GM21390 (cell line): ENCODE measurements at regions not wholly inside any gene's neighbourhood (a gene's known extent, or its start where the extent isn't known, plus 50 kb on each side); places are given as distances from the start of the nearest gene placed in this dataset.
"Not testable (repeated sequence)": the region's sequence is repeated elsewhere in the genome, so short reads cannot be mapped to it uniquely, and the experiment has no call there.

Experiments
- ATAC-seq: cut with Tn5 transposase; IDR thresholded peaks from one replicate; pipeline ENCODE4 v1.9.1; 2021; ENCODE audit not compliant: unreplicated experiment

DNA sequence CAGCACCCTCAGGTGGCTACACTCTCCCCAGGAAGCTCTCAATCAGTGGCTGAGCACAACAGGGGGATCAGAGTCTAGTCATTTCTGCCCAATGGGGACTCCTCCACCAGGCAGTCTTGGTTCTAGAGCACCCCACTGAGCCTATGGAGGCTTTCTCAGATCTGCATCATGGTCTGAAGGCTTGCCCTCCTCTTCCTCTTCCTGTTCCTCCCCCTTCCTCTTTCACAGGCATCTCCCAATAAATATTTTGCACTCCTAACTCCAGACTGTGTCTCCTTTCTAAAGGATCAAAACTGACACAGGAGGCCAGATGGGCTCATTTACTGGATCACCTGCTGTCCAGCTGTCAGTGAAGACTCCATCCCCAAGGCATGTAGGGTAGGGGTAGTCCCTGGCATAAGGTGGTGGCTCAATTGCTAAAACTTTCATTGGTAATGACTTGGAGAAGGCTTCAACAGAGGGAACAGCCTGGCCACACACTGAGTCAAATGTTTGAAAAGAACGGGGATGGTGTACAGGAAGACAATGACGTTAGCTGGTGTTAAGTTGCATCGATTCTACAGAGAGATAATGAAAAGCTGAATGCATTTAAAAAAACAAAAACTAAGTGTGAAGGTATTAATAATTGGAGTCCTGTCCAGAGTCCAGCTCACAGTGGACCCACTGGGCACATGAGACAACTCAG lies 84.2 kb upstream of the SLC2A1 start:
- no peak for ATAC-seq

DNA sequence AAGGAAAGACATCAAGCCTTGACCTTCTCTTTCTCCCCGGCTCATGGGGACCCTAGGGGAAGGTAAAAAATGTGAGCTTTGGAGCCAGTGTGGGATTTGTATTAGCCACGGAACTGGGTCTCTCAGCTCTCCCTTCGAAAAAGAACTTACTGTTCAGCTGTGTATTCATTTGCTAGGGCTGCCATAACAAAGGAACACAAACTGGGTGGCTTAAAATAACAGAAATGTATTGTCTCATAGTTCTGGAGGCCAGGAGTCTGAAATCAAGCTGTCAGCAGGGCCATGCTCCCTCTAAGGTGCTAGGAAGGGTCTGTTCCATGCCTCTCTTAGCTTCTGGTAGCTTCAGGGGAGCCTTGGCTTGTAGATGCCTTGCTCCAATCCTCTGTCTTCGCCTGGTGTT lies 83.5 kb upstream of the SLC2A1 start:
- no peak for ATAC-seq

DNA sequence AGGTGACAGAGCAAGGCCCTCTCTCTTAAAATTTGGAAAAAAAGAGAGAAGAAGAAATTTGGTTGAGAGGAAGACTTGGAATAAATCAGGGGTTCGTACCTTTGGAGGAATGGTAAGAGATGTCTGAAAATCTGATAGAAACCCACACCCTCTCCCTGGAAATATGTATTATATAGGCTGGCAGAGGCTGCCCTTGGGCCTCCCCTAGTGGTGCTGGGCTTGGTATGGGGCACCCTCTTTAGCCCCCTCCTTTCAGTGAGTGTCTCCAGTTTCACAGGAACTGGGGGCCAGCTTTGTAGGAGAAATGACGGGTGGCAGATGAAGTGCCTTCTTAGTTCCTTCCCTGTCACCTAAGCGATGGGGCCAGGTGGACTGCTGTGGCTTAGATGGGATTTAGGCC lies 82.9 kb upstream of the SLC2A1 start:
- no peak for ATAC-seq

DNA sequence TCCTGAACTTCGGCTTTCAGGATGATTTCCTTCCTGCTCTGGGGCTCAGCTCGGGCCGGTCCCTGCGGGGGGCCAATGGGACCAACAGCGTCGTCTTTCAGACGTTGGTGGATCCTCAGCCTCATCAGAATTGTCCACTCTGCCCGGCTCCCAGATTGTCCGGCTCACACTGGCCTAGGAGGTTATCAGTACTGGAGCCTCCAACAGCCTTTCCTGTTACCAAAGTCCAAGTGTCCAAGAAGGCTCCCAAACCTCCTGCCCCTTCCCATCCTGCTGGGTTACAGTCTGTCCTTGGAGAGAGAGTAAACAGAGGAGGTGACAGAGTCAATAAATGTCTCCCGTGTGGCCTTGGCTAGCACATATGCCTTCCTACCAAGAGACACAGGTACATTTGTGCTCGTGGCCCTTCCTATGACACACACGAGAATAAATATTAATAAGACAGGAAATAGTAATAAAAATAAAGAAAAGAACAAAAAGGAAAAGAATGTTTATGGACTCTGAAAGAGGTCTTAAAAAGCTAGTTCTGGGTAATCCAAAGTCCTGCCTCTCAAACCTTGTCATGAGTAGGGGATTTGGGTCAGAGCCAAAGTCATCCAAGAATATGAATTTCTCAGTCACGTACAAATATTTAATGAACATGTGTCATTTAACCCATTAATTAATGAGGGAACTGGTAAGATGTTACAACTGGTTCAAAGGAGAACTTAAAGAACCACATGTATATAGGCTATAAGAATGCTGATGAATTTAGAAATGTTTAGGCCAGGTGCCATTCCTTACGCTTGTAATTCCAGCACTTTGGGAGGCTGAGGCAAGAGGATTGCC lies 80.8 kb upstream of the SLC2A1 start:
- ATAC-seq, result no peak

DNA sequence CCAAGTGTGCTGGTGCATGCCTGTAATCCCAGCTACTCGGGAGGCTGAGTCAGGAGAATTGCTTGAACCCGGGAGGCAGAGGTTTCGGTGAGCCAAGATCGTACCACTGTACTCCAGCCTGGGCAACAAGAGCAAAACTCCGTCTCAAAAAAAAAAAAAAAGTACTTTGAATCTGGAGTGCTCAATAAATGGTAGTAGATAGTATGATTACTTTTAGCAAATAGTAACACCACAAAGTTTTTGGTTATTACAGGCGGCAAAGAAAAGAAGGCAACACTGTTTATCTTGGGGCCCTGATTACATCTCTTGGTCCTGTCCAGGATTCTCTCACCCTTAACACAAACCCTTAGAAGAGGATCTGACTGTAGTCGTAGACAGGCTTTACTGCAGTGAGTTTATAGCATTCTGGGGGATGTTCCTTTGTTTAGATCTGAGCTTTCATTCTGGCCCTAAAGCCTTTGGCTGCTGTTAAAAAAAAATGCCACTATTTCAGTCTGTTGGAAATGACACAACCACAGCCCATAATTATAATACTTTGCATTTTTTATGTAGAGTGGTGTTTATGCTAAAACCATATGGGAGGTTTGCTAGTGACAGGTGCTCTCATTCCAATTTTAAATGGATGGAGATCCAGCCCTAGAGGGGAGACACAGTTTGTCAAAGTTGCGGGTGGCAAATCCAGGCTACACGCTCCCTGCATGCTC lies 79.7 kb upstream of the SLC2A1 start:
- no peak for ATAC-seq

DNA sequence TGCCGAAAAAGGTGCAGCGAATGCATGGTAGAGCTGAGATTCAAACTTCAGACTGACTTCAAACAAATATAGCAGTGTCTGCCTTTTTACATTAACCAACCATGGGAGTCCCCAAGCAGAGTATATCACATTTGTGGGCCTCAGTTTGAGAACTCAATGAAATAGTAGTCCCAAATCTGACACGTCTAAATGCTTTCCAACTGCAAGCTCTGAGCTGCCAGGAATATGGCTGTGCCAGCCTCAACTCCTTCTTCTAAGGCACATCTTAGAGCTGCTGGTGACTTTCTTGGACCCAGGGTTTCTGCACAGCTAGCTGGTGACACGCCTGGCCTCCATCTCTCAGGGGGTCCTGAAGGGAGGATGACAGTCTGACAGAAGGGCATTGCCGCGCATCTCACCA lies 78.8 kb upstream of the SLC2A1 start:
- ATAC-seq, result no peak

DNA sequence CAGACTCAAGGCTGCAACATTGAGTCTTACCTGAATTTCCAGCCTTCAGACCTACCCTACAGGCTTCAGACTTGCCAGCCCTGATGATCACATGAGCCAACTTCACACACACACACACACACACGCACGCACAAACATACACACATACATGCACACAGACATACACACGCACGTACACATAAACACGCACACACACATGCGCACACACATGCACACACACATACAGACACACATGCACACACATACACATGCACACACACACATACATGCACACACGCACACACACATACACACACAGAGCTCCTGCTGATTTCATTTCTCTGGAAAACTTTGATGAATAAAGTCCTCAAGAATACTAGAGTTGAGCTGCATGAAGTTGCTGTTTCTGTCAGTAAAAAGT lies 78.3 kb upstream of the SLC2A1 start:
- no peak for ATAC-seq

DNA sequence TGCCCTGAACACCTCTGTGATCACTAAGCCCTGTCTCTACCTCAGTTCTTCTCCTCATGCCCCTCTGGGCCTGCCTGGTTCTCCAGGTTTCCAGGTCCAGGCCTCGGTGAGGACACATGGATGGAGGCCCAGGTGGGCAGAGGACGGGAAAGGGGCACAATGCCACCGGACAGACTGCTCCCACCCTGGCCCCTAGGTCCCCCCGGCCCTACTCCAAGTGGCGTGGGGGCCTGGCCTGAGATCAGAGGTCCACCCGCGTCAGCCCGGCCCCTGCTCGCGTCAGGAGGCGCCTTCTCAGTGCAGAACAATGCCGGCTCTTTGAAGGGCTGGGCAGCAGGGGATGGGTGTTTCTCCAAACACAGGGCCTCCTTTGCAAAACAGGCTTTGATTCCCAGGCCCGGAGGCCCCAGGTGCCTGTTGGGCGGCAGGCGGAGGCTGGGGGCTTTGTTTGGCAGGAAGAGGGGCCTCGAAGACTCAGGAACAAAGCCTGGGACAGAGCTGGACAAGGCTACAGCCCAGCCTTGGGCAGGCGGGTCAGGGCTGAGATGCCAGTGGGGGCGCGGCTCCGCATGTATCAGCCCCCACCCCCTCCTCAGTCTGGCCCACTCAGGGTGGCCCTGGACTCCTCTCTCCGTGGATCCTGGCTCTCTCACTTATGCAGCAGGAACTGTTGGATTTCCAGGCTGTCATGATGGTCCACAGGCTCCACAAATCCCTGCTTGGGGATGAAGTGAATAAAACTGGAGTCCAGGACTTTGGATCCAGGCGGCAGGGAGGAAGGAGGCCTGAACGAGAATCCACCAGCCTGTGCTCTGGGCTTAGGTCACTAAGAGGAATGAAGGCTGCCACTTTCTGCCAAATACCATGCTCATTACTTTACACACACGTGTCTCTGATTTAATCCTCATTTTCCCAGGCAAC lies 77.4 kb upstream of the SLC2A1 start:
- ATAC-seq, result no peak

DNA sequence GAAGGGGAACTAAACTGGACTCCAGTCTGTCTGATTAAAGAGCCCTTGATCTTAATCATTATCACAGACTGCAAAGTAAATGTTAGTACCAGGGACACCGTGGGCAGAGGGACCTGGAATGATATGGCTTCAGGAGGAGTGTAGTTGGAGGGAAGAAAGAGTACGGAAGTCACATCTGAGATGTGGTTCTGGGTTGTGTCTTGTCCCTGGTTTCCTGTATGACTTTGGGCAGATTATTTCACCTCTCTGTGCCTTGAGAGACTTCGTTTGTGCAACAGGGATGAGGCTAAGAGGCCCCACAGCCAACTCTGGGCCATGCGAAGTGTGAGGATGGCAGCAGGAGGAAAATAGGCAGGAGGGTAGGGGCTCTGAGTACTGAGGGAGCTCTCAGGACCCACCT lies 76.1 kb upstream of the SLC2A1 start:
- ATAC-seq, result no peak

DNA sequence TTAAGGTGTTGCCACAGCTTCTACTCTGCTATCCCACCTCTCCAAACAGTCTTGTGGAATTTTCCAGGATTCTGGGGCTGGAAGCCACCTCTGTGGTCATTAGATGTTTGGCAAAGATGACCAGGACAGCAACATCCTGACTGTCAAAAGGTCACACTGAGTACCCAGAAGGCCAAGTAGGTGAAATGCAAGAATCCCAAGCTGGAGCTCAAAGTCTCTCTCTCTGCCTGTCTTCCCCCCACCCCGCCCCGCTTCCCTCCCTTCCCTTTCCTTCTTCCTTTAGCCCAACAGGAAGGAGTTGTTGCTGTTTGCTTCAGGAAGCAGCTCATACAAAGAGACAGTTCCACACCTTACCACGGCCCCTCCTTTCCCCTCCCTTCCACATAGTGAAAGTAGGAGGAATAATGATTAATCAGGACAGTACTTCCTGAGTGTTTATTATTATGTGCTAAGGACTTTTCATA lies 75.6 kb upstream of the SLC2A1 start:
- ATAC-seq, result no peak

DNA sequence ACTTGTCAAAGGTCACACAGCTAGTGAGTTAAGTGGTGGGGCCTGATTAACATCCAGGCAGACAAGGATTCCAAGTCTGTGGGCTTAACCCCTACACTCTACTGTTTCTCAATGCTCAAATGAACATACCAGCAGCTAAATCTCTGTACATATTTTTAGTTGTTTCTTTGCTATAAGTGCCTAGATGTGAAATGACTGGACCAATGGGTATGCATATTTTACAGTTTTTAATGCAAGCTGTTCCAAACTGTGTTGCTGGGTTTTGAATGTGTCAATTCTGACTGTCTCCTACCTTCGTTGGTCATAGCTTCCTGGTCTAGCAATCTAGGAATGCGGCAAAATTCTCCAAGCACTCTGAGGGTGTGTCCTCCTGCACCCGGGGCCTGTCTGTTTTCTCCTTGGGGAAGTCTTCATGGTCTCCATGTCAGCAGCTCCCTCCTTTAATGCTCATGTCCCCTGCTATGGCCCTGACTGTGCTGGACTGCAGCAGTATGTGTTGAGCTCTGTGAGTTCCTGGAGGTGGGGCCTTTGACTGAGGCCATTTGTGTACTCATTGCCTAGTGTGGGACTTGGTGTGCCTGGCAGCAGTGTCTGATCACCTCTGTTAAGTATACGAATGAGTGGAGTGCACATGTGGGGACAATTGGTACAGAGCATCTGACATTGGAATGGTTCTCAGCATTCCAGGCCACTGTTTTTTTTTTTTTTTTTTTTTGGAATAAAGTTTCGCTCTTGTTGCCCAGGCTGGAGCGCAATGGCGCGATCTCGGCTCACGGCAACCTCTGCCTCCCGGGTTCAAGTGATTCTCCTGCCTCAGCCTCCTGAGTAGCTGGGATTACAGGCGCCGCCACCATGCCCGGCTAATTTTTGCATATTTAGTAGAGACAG lies 72.9 kb upstream of the SLC2A1 start:
- ATAC-seq, result no peak

DNA sequence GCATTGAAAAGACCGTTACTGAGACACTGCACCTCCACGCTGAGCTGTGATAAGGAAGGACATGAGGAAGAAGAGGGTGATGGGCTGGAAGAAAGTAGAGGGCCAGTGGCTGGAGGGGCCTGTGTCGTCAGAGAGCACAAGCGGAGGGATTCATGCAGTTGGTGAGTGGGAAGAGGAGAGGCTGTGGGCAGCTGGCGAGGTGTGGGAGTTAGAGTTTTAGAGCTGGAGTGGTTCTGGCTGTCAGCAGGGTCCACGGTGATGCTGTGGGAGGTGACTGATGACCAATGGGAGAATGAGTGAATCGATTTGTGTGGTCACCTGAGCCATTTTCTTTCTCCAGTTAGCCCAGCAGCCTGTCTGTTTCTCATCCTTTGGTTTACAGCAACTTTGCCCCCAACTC lies 66.2 kb upstream of the SLC2A1 start:
- ATAC-seq, result no peak

DNA sequence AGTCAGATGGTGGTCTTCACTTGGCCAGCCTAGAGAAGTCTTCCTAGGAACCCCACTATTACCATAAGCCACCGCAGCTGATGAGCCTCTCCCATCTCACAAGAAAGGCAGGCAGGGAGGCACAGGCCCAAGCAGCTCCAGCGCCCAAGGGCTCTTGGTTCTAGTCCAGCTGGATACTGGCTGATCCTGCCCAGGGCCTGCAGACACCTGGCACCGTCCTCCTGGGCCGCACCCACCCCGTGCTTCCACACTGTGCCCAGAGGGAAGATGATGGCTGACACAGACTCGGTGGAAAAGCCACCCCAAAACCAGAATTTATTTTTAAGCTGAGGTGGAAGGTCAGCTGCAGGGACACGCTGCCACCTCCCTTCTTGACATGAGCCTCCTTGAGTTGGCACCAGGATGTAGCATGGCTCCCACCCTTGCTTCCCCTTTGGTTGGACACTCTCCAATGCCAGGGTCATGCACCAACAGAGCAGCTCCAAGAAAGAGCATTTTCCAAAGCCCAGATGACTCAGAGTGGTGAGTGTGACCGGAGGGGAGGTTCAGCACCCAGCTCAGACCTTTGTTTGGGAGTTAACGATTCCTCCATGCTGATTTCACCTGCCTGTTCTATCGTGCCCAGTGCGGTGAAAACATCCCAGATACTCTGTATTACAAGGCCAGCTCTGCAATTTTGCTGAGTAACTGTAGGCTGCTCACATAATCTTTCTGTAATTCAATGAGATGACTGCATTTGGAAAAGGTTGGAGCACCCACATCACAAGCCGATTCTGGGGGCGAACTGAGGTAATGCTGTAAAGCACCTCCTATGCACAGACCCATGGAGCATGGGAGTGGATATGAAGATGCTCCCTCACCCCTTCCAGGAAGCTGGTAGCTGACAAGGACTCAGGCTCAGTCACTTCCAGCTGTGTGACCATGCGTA lies 63.1 kb upstream of the SLC2A1 start:
- no peak for ATAC-seq

DNA sequence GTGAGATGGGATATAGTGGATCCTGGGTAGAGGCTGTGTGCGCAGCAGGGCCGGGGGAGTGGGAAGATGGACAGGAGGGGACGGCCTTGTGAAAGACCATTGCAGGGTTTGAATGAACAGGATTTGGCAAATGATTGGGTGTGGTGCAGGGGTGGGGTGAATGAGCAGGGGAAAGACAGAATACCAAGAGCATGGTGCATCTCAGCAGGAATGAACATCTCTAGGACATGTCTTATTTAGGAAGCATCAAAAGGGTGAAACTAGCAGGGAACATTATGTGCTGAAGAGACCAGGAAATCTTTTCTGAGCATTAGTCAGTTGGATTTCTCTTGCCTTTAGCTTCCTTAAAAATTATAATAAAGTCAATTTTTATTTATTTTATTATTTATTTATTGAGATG lies 60.6 kb upstream of the SLC2A1 start:
- no peak for ATAC-seq

DNA sequence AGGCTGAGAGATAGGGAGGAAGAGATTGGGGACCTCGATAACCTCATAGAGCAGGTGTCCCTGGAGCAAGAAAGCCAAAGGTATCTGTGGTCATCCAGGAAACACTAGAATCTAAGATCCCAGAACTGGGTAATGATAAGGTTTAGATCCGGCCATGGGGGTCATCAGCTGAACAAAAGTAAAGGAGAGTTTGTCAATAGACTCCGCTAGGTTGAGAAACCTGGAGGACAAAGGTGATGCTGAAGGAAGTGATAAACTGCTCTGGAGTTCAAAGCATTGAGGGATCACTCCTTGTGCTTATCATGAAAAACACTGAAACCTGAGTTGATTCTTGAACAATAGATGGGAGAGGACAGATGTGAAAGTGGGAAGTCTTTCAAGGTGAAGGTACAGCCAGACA lies 59.5 kb upstream of the SLC2A1 start:
- no peak for ATAC-seq

DNA sequence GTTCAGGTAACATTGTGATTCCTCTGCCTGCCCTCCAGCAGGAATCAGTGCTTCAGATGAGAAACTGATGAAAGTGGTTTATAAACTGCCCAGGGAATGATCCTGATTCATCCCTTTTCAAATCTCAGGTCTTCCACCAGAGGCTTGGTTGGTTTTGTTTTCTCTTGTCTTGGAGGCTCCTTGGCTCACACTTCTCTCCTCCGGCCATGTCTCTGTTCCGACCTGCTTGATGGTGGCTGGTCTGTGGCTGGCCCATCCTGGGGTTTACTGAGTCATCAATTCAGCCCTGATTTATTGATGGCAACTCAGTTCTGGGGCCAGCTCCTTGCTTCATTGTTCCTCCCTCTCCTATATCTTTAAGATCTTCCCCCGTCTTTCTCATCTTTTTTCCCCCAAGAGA lies 56.6 kb upstream of the SLC2A1 start:
- no peak for ATAC-seq

DNA sequence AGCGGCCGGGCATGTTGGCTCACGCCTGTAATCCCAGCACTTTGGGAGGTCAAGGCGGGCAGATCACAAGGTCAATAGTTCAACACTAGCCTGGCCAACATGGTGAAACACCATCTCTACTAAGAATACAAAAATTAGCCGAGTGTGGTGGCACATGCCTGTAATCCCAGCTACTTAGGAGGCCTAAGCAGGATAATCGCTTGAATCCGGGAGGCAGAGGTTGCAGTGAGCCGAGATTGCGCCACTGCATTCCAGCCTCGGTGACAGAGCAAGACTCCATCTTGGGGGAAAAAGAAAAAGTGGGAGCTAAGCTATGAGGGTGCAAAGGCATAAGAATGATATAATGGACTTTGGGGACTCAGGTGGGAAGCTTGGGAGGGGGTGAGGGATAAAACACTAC lies 55.9 kb upstream of the SLC2A1 start:
- ATAC-seq, result not testable (repeated sequence)

DNA sequence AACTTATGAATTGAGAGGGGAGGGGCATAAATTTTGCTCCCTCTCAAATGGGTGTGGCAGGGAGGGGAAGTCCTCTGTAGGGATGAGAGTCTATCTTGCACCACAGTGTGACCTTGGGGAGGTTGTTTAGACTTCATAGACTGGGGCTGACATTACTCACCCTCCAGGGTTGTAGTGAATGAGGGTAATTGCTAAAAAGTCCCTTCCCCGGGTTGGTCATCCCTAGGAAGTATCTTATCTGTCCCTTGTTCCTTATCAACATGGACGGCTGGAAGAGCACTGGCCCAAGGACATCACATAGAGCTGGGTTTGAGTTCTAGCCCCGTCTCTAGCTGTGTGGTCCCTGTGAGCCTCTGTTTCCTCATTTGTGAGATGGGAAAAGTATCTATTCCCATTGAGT lies 52.4 kb upstream of the SLC2A1 start:
- no peak for ATAC-seq

DNA sequence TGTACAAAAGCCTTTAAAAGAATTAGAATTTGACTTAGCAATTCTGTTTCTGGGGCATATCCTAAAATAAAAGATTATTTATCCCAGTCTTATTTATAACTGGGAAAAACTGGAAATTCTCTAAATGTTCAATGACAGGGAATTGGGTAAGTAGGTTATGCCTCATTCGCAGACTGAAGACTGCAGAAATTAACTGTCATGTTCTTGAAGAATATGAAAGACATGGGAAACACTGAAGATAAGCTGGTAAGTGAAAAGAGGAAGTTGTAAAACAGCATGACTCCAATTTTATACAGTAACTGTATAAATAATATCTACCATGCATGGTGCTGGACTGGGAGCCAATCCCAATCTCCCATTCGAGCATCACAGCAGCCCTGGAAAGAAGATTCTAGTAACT lies 50.6 kb upstream of the SLC2A1 start:
- no peak for ATAC-seq
